SK-N-SH (cell line): ENCODE measurements at regions not wholly inside any gene's neighbourhood (a gene's known extent, or its start where the extent isn't known, plus 50 kb on each side); places are given as distances from the start of the nearest gene placed in this dataset.

Source experiments
- CTCF ChIA-PET: fragments of 300-600, 350-600 bp; formaldehyde crosslinking; extraction: SDS; loops from one replicate; lab custom pipeline; 2021; lab: Yijun Ruan, JAX
- POLR2A ChIA-PET: fragments of 350-600 bp; sonication (Branson Sonifier 250); formaldehyde crosslinking; extraction: SDS; loops from one replicate; lab custom pipeline; 2020; ENCODE audit warnings: antibody characterized with exemption, inconsistent platforms; lab: Yijun Ruan, JAX
- DNase-seq: peaks from one replicate; pipeline ENCODE4 v3.0.0; 2012
- H2AFZ ChIP-seq: fragments of 200-600 bp; sonication (generic); 2 replicates; pipeline ENCODE4 v1.8.1; 2016; ENCODE audit warnings: antibody characterized with exemption, mild to moderate bottlenecking, low read depth
- H3F3A ChIP-seq: fragments of 200-600 bp; sonication (generic); replicated peaks from 2 replicates; pipeline ENCODE3; 2016; ENCODE audit warnings: antibody characterized with exemption, mild to moderate bottlenecking; ENCODE audit not compliant: insufficient read depth
- H3K27ac ChIP-seq, 2 experiments: fragments of 200-500 bp in 1 of 2; fragments of 200-600 bp in 1 of 2; sonication (Bioruptor generic) in 1 of 2; sonication (generic), shearing (Covaris generic) in 1 of 2; 2 replicates each; pipeline versions ENCODE4 v1.5.1 to v1.6.1; 2014 to 2016; ENCODE audit warnings: low read depth in 2 of 2, inconsistent platforms in 1 of 2, low read length in 1 of 2, mild to moderate bottlenecking in 1 of 2, mixed read lengths in 1 of 2
- H3K27me3 ChIP-seq: fragments of 200-600 bp; sonication (generic), shearing (Covaris generic); 2 replicates; pipeline ENCODE4 v1.6.1; 2016; ENCODE audit warnings: mixed run types; ENCODE audit not compliant: insufficient read depth
- H3K36me3 ChIP-seq, 2 experiments: fragments of 200-500 bp in 1 of 2; fragments of 200-600 bp in 1 of 2; sonication (Bioruptor generic) in 1 of 2; sonication (generic) in 1 of 2; replicated peaks in 1 of 2; 2 replicates each; pipeline versions ENCODE3 to v1.5.1; 2014 to 2016; ENCODE audit warnings: low read length in 1 of 2, mild to moderate bottlenecking in 1 of 2; ENCODE audit not compliant: insufficient read depth in 2 of 2, control insufficient read depth in 1 of 2
- H3K4me1 ChIP-seq, 2 experiments: fragments of 200-500 bp in 1 of 2; fragments of 200-600 bp in 1 of 2; sonication (Bioruptor generic) in 1 of 2; sonication (generic), shearing (Covaris generic) in 1 of 2; 2 replicates each; pipeline versions ENCODE4 v1.5.1 to v1.6.1; 2014 to 2016; ENCODE audit warnings: low read depth in 1 of 2, low read length in 1 of 2, mixed run types in 1 of 2; ENCODE audit not compliant: insufficient read depth in 2 of 2, control insufficient read depth in 1 of 2
- H3K4me2 ChIP-seq: fragments of 200-600 bp; sonication (generic), shearing (Covaris generic); 2 replicates; pipeline ENCODE4 v1.6.1; 2017; ENCODE audit warnings: mixed run types
- H3K4me3 ChIP-seq, 2 experiments: fragments of 200-500 bp in 1 of 2; fragments of 200-600 bp in 1 of 2; sonication (Bioruptor generic) in 1 of 2; sonication (generic), shearing (Covaris generic) in 1 of 2; 2 replicates each; pipeline versions ENCODE4 v1.5.1 to v1.8.1; 2014 to 2016; ENCODE audit warnings: low read depth in 2 of 2, inconsistent platforms in 1 of 2, low read length in 1 of 2, mild to moderate bottlenecking in 1 of 2, mixed read lengths in 1 of 2, moderate library complexity in 1 of 2
- H3K79me2 ChIP-seq: fragments of 200-600 bp; sonication (generic); 2 replicates; pipeline ENCODE4 v1.8.1; 2017; ENCODE audit warnings: mild to moderate bottlenecking; ENCODE audit not compliant: insufficient read depth
- H3K9ac ChIP-seq: fragments of 200-600 bp; sonication (generic); 2 replicates; pipeline ENCODE4 v1.6.1; 2017; ENCODE audit warnings: mixed run types
- H3K9me2 ChIP-seq: fragments of 200-600 bp; sonication (generic); 2 replicates; pipeline ENCODE4 v1.6.1; 2017; ENCODE audit warnings: mixed run types
- H3K9me3 ChIP-seq: fragments of 200-600 bp; sonication (generic); 2 replicates; pipeline ENCODE4 v1.6.1; 2017; ENCODE audit warnings: mixed run types, mild to moderate bottlenecking, moderate library complexity
- H4K20me1 ChIP-seq: fragments of 200-600 bp; sonication (generic); 2 replicates; pipeline ENCODE4 v1.6.1; 2017; ENCODE audit warnings: mild to moderate bottlenecking, mixed run types; ENCODE audit not compliant: insufficient read depth
- CHD2 ChIP-seq: fragments of 150-350 bp; IDR thresholded peaks from 2 replicates; pipeline ENCODE4 v1.6.1; 2018; ENCODE audit warnings: low read length; ENCODE audit not compliant: partially characterized antibody
- EP300 ChIP-seq, 2 experiments: IDR thresholded peaks; 2 replicates each; pipeline versions ENCODE4 v1.4.0 to v1.6.1; 2012; ENCODE audit warnings: borderline replicate concordance in 1 of 2, low read depth in 1 of 2, low read length in 1 of 2
- FOSL2 ChIP-seq: IDR thresholded peaks from 2 replicates; pipeline ENCODE4 v1.4.0; 2012; ENCODE audit warnings: low read depth, mild to moderate bottlenecking, moderate library complexity, borderline replicate concordance
- FOXJ3 ChIP-seq: sonication (generic); formaldehyde crosslinking; IDR thresholded peaks from 2 replicates; pipeline ENCODE4 v1.5.1; 2020; ENCODE audit warnings: mild to moderate bottlenecking, missing genetic modification reagents
- FOXM1 ChIP-seq: IDR thresholded peaks from 2 replicates; pipeline ENCODE4 v1.4.0; 2012; ENCODE audit warnings: low read depth, mild to moderate bottlenecking
- GABPA ChIP-seq: IDR thresholded peaks from 2 replicates; pipeline ENCODE4 v1.4.0; 2012; ENCODE audit warnings: low read depth, mild to moderate bottlenecking
- GATA2 ChIP-seq: sonication (generic); formaldehyde crosslinking; IDR thresholded peaks from 2 replicates; pipeline ENCODE4 v1.5.0; 2020; ENCODE audit warnings: mild to moderate bottlenecking, missing genetic modification reagents
- JUND ChIP-seq: IDR thresholded peaks from 2 replicates; pipeline ENCODE4 v1.4.0; 2012
- MEF2A ChIP-seq: IDR thresholded peaks from 2 replicates; pipeline ENCODE4 v1.4.0; 2012; ENCODE audit warnings: low read depth, borderline replicate concordance
- POLR2AphosphoS5 ChIP-seq: IDR thresholded peaks from 2 replicates; pipeline ENCODE4 v1.6.1; 2012; ENCODE audit warnings: low read depth, low read length
- RCOR1 ChIP-seq: fragments of 150-350 bp; IDR thresholded peaks from 2 replicates; pipeline ENCODE4 v1.6.1; 2017; ENCODE audit warnings: antibody characterized with exemption, low read length
- RFX5 ChIP-seq: IDR thresholded peaks from 2 replicates; pipeline ENCODE4 v1.6.1; 2012; ENCODE audit warnings: mild to moderate bottlenecking, improper control_type of control experiment, low read length
- SIN3A ChIP-seq: IDR thresholded peaks from 2 replicates; pipeline ENCODE4 v1.6.1; 2012; ENCODE audit warnings: low read depth, mild to moderate bottlenecking, low read length, moderate library complexity, borderline replicate concordance
- SMC3 ChIP-seq: IDR thresholded peaks from 2 replicates; pipeline ENCODE4 v1.6.1; 2012; ENCODE audit warnings: low read depth, low read length, improper control_type of control experiment
- WGBS: methylation state at CpG from one replicate; pipeline ENCODE4 v1.1.6; 2017; ENCODE audit warnings: low lambda C conversion rate; 5-methylcytosine and 5-hydroxymethylcytosine counted together
- TF ChIP-seq, protein P1 (sequence below): IDR thresholded peaks from 2 replicates; pipeline ENCODE4 v1.4.0; 2012; ENCODE audit warnings: low read depth, borderline replicate concordance
- TF ChIP-seq, protein P2 (sequence below): IDR thresholded peaks from 2 replicates; pipeline ENCODE4 v1.6.1; 2012; ENCODE audit warnings: mild to moderate bottlenecking, low read depth, low read length, moderate library complexity
- TF ChIP-seq, protein P3 (sequence below): IDR thresholded peaks from 2 replicates; pipeline ENCODE4; 2012
- TF ChIP-seq, protein P4 (sequence below): fragments of 150-350 bp; IDR thresholded peaks from 2 replicates; pipeline ENCODE4 v1.6.1; 2017; ENCODE audit warnings: antibody characterized with exemption, low read length, low read depth, borderline replicate concordance
- TF ChIP-seq, protein P5 (sequence below): fragments of 200-600 bp; sonication (generic); IDR thresholded peaks from 2 replicates; pipeline ENCODE4 v1.6.1; 2017; ENCODE audit warnings: antibody characterized with exemption, mild to moderate bottlenecking, moderate library complexity

DNA sequence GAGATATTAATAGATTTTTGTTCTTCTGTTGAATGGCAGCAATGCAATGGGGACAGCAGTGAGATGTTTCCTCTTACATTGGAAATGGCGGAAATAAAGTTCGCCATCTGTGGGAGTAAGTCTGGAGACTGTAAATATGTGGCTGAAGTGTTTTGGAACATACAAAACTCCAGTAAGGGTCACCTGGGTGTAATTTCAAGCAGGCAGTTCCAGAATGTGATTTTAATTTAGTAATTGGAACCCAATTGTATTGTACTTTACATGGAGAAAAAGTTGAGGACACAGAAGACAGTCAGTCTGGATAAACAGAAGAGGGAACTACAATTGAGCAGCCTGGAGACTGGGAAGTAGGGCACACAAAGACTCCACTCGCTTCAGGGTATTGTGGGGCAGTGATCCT lies 108.6 kb downstream of the NTMT2 start:
- Histone ChIP-seq H3K4me1 (no peaks in the 10 kb centered on the region), H3K4me3 (no peak overlapping the region), H3F3A (no peaks in the 10 kb centered on the region), H3K9ac (no peak overlapping the region), H3K36me3 (no peaks in the 10 kb centered on the region), H2AFZ (peak overlapping the region; percentile 25; the same call in 1 of the 2 replicates), H4K20me1 (no peaks in the 10 kb centered on the region), H3K27ac (no peak overlapping the region), H3K9me2 (no peaks in the 10 kb centered on the region), H3K27me3 (no peaks in the 10 kb centered on the region), H3K79me2 (no peaks in the 10 kb centered on the region), H3K9me3 (no peaks in the 10 kb centered on the region), H3K4me2 (no peak overlapping the region)
- WGBS: 63% methylated on average over 3 of the region's 3 CpGs
- ChIA-PET POLR2A (no interaction called here), CTCF (no interaction called here)
- DNase-seq: no peak
- no peak for TF ChIP-seq JUND
- TF ChIP-seq POLR2AphosphoS5: no peak
- TF ChIP-seq, protein P1, sequence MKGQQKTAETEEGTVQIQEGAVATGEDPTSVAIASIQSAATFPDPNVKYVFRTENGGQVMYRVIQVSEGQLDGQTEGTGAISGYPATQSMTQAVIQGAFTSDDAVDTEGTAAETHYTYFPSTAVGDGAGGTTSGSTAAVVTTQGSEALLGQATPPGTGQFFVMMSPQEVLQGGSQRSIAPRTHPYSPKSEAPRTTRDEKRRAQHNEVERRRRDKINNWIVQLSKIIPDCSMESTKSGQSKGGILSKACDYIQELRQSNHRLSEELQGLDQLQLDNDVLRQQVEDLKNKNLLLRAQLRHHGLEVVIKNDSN: no peak
- no peak for TF ChIP-seq EP300 (IDR thresholded peaks at IDR 0.05; ENCODE audit: borderline replicate concordance in 1 of 2, low read depth in 1 of 2, low read length in 1 of 2)
- TF ChIP-seq FOXJ3 (CRISPR knock-in tag): no peak
- no peak for TF ChIP-seq MEF2A
- no peak for TF ChIP-seq GABPA
- no peak for TF ChIP-seq RFX5
- TF ChIP-seq FOXM1: no peak
- TF ChIP-seq, protein P2, sequence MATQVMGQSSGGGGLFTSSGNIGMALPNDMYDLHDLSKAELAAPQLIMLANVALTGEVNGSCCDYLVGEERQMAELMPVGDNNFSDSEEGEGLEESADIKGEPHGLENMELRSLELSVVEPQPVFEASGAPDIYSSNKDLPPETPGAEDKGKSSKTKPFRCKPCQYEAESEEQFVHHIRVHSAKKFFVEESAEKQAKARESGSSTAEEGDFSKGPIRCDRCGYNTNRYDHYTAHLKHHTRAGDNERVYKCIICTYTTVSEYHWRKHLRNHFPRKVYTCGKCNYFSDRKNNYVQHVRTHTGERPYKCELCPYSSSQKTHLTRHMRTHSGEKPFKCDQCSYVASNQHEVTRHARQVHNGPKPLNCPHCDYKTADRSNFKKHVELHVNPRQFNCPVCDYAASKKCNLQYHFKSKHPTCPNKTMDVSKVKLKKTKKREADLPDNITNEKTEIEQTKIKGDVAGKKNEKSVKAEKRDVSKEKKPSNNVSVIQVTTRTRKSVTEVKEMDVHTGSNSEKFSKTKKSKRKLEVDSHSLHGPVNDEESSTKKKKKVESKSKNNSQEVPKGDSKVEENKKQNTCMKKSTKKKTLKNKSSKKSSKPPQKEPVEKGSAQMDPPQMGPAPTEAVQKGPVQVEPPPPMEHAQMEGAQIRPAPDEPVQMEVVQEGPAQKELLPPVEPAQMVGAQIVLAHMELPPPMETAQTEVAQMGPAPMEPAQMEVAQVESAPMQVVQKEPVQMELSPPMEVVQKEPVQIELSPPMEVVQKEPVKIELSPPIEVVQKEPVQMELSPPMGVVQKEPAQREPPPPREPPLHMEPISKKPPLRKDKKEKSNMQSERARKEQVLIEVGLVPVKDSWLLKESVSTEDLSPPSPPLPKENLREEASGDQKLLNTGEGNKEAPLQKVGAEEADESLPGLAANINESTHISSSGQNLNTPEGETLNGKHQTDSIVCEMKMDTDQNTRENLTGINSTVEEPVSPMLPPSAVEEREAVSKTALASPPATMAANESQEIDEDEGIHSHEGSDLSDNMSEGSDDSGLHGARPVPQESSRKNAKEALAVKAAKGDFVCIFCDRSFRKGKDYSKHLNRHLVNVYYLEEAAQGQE: no peak
- TF ChIP-seq, protein P3, sequence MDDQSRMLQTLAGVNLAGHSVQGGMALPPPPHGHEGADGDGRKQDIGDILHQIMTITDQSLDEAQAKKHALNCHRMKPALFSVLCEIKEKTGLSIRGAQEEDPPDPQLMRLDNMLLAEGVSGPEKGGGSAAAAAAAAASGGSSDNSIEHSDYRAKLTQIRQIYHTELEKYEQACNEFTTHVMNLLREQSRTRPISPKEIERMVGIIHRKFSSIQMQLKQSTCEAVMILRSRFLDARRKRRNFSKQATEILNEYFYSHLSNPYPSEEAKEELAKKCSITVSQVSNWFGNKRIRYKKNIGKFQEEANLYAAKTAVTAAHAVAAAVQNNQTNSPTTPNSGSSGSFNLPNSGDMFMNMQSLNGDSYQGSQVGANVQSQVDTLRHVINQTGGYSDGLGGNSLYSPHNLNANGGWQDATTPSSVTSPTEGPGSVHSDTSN: no peak
- TF ChIP-seq, protein P4, sequence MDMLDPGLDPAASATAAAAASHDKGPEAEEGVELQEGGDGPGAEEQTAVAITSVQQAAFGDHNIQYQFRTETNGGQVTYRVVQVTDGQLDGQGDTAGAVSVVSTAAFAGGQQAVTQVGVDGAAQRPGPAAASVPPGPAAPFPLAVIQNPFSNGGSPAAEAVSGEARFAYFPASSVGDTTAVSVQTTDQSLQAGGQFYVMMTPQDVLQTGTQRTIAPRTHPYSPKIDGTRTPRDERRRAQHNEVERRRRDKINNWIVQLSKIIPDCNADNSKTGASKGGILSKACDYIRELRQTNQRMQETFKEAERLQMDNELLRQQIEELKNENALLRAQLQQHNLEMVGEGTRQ: no peak
- no peak for TF ChIP-seq SIN3A
- TF ChIP-seq CHD2: no peak
- TF ChIP-seq RCOR1: no peak
- TF ChIP-seq SMC3: no peak
- TF ChIP-seq GATA2 (CRISPR knock-in tag): no peak
- TF ChIP-seq, protein P5, sequence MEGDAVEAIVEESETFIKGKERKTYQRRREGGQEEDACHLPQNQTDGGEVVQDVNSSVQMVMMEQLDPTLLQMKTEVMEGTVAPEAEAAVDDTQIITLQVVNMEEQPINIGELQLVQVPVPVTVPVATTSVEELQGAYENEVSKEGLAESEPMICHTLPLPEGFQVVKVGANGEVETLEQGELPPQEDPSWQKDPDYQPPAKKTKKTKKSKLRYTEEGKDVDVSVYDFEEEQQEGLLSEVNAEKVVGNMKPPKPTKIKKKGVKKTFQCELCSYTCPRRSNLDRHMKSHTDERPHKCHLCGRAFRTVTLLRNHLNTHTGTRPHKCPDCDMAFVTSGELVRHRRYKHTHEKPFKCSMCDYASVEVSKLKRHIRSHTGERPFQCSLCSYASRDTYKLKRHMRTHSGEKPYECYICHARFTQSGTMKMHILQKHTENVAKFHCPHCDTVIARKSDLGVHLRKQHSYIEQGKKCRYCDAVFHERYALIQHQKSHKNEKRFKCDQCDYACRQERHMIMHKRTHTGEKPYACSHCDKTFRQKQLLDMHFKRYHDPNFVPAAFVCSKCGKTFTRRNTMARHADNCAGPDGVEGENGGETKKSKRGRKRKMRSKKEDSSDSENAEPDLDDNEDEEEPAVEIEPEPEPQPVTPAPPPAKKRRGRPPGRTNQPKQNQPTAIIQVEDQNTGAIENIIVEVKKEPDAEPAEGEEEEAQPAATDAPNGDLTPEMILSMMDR: no peak
- no peak for TF ChIP-seq FOSL2
